Effector memory CD8-positive, alpha-beta T cell (primary cell): ENCODE measurements at regions not wholly inside any gene's neighbourhood (a gene's known extent, or its start where the extent isn't known, plus 50 kb on each side); places are given as distances from the start of the nearest gene placed in this dataset.

Experiments used
- ATAC-seq: fragments of 150-1000 bp; cut with Tn5 transposase; replicated peaks from 2 replicates; pipeline ENCODE4 v1.10.0; 2021; ENCODE audit warnings: mild to moderate bottlenecking, moderate library complexity
- DNase-seq, 3 experiments: peaks; one replicate each; pipeline ENCODE4 v3.0.0; 2021
- H3K27ac Mint-ChIP-seq, 2 donors: one replicate each; pipeline ENCODE4 v1.8.0; 2022; ENCODE audit warnings: mild to moderate bottlenecking in 2 of 2, mixed read lengths in 2 of 2, moderate library complexity in 2 of 2
- H3K27me3 Mint-ChIP-seq, 2 donors: one replicate each; pipeline ENCODE4 v1.8.0; 2022; ENCODE audit warnings: mixed read lengths in 2 of 2
- H3K36me3 Mint-ChIP-seq: one replicate; pipeline ENCODE4 v1.8.0; 2022; ENCODE audit warnings: mild to moderate bottlenecking, moderate library complexity, mixed read lengths; ENCODE audit not compliant: insufficient read depth
- H3K4me1 Mint-ChIP-seq, 2 donors: one replicate each; pipeline ENCODE4 v1.8.0; 2022; ENCODE audit warnings: low read depth in 2 of 2, mixed read lengths in 2 of 2
- H3K4me3 Mint-ChIP-seq, 2 donors: one replicate each; pipeline ENCODE4 v1.8.0; 2022; ENCODE audit warnings: mild to moderate bottlenecking in 2 of 2, mixed read lengths in 2 of 2, moderate library complexity in 2 of 2
- H3K9me3 Mint-ChIP-seq, 2 donors: one replicate each; pipeline ENCODE4 v1.8.0; 2022; ENCODE audit warnings: mixed read lengths in 2 of 2

GRCh38 chr2:5493256-5493655, 198.9 kb upstream of the SOX11 start:
- peaks cover 1 to 22% of the 10 kb centered on the region in 2 donors for H3K9me3 Mint-ChIP-seq
- no peaks in the 10 kb centered on the region for H3K27me3 Mint-ChIP-seq
- H3K27ac Mint-ChIP-seq: no peak overlapping the region
- H3K4me1 Mint-ChIP-seq: no peaks in the 10 kb centered on the region
- H3K4me3 Mint-ChIP-seq: no peak overlapping the region
- no peaks in the 10 kb centered on the region for H3K36me3 Mint-ChIP-seq
- no peak for ATAC-seq
- DNase-seq: no peak

DNA sequence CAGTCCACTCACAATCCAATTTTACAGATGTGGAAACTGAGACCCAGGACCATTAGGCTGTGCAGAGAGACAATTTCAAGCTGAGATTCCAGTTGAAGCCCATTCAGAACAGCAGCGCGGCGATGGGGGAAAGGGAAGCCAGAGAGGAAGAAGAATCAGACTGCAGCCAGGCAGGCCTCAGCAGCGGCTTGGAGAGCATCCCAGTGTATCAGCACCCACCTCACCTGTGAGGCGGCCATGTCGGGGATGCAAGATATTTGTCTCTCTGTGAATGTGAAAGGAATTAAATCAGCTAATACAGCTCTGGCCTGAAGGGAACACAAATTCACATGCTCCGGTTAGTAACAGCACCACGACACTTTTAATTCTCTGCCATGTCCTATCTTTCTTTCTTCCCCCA, 198.0 kb upstream of the SOX11 start:
- Mint-ChIP-seq H3K4me3 (no peak overlapping the region), H3K9me3 (peaks cover 1 to 14% of the 10 kb centered on the region in 2 donors), H3K36me3 (no peaks in the 10 kb centered on the region), H3K27me3 (no peaks in the 10 kb centered on the region), H3K27ac (no peak overlapping the region), H3K4me1 (no peaks in the 10 kb centered on the region)
- ATAC-seq: no peak
- DNase-seq: no peak

- Mint-ChIP-seq H3K9me3 (peaks cover 5 to 8% of the 10 kb centered on the region in 2 donors), H3K4me1 (no peaks in the 10 kb centered on the region), H3K27ac (no peak overlapping the region), H3K36me3 (no peaks in the 10 kb centered on the region), H3K4me3 (no peak overlapping the region), H3K27me3 (no peaks in the 10 kb centered on the region)
- ATAC-seq: no peak
- DNase-seq: no peak
Observed at GRCh38 chr2:5495586-5495985, 196.6 kb upstream of the SOX11 start.

GRCh38 chr2:5497874-5498273, 194.3 kb upstream of the SOX11 start:
- no peak for ATAC-seq
- Mint-ChIP-seq H3K4me1 (no peaks in the 10 kb centered on the region), H3K36me3 (no peaks in the 10 kb centered on the region), H3K27me3 (no peaks in the 10 kb centered on the region), H3K4me3 (no peak overlapping the region), H3K9me3 (peaks cover 5 to 8% of the 10 kb centered on the region in 2 donors), H3K27ac (no peak overlapping the region)
- DNase-seq: no peak

GRCh38 chr2:5501807-5502206, 190.4 kb upstream of the SOX11 start:
- ATAC-seq (no peak), DNase-seq (no peak)
- Mint-ChIP-seq H3K4me1 (no peaks in the 10 kb centered on the region), H3K27ac (no peak overlapping the region), H3K27me3 (no peaks in the 10 kb centered on the region), H3K36me3 (no peaks in the 10 kb centered on the region), H3K9me3 (peaks cover 0 to 4% of the 10 kb centered on the region in 2 donors), H3K4me3 (no peak overlapping the region)

DNA sequence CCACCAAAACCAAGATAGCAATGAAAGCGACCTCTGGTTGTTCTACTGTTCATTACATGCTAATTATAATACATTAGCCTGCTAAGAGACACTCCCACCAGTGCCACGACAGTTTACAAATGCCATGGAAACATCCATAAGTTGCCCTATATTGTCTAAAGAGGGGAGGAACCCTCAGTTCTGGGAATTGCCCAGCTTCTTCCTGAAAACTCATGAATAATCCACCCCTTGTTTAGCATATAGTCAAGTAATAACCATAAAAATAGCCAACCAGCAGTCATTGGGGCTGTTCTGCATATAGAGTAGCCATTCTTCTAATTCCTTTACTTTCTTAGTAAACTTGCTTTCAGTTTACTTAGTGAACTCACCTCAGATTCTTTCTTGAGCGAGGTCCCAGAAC, 189.8 kb upstream of the SOX11 start:
- no peak for ATAC-seq

DNA sequence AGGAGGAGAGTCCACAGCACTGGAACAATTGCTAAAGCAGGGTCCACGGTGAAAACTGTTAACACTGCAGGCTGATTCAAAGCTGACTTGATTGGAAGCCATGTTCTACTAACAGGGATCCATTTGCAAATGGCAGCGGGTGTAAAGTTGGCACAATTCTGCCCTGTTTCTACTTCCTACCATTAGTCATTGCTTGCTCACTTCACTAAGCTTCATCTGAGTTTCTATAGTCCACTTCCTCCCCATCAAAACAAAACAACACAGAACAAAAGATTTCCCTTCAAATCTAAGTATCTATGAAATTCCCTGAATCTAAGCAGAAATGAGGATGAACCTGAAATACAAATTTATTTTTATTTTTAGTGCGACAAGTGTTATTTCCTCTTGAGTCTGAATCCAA, 187.4 kb upstream of the SOX11 start:
- no peaks in the 10 kb centered on the region for H3K27me3 Mint-ChIP-seq
- ATAC-seq (no peak), DNase-seq (no peak)
- no peak overlapping the region for H3K27ac Mint-ChIP-seq
- H3K9me3 Mint-ChIP-seq: peaks cover 0 to under 1% of the 10 kb centered on the region in 2 donors
- no peaks in the 10 kb centered on the region for H3K36me3 Mint-ChIP-seq
- H3K4me1 Mint-ChIP-seq: no peaks in the 10 kb centered on the region
- no peak overlapping the region for H3K4me3 Mint-ChIP-seq

More for the DNA sequence above, 189.8 kb upstream of the SOX11 start:
- no peak for DNase-seq
- Mint-ChIP-seq H3K9me3 (peaks cover 0 to 4% of the 10 kb centered on the region in 2 donors), H3K4me1 (no peaks in the 10 kb centered on the region), H3K36me3 (no peaks in the 10 kb centered on the region), H3K27ac (no peak overlapping the region), H3K4me3 (no peak overlapping the region), H3K27me3 (no peaks in the 10 kb centered on the region)

GRCh38 chr2:5507367-5507766, 184.8 kb upstream of the SOX11 start:
- H3K4me3 Mint-ChIP-seq: no peak overlapping the region
- H3K9me3 Mint-ChIP-seq: no peaks in the 10 kb centered on the region
- DNase-seq: no peak
- H3K27ac Mint-ChIP-seq: no peak overlapping the region
- H3K27me3 Mint-ChIP-seq: no peaks in the 10 kb centered on the region
- H3K4me1 Mint-ChIP-seq: no peaks in the 10 kb centered on the region
- no peaks in the 10 kb centered on the region for H3K36me3 Mint-ChIP-seq
- ATAC-seq: no peak

- no peak for ATAC-seq
- no peaks in the 10 kb centered on the region for H3K27me3 Mint-ChIP-seq
- no peaks in the 10 kb centered on the region for H3K9me3 Mint-ChIP-seq
- H3K36me3 Mint-ChIP-seq: no peaks in the 10 kb centered on the region
- H3K27ac Mint-ChIP-seq: no peak overlapping the region
- no peak for DNase-seq
- H3K4me3 Mint-ChIP-seq: no peak overlapping the region
- no peaks in the 10 kb centered on the region for H3K4me1 Mint-ChIP-seq
Observed at GRCh38 chr2:5509362-5509761, 182.8 kb upstream of the SOX11 start.

GRCh38 chr2:5510082-5510481, 182.1 kb upstream of the SOX11 start:
- no peaks in the 10 kb centered on the region for H3K36me3 Mint-ChIP-seq
- no peaks in the 10 kb centered on the region for H3K9me3 Mint-ChIP-seq
- H3K27ac Mint-ChIP-seq: no peak overlapping the region
- H3K4me1 Mint-ChIP-seq: no peaks in the 10 kb centered on the region
- no peak for ATAC-seq
- no peak overlapping the region for H3K4me3 Mint-ChIP-seq
- no peaks in the 10 kb centered on the region for H3K27me3 Mint-ChIP-seq
- DNase-seq: no peak

GRCh38 chr2:5515693-5516092, 176.5 kb upstream of the SOX11 start:
- H3K27me3 Mint-ChIP-seq: no peaks in the 10 kb centered on the region
- H3K9me3 Mint-ChIP-seq: no peaks in the 10 kb centered on the region
- ATAC-seq (no peak), DNase-seq (no peak)
- H3K27ac Mint-ChIP-seq: no peak overlapping the region
- H3K4me1 Mint-ChIP-seq: no peaks in the 10 kb centered on the region
- no peaks in the 10 kb centered on the region for H3K36me3 Mint-ChIP-seq
- no peak overlapping the region for H3K4me3 Mint-ChIP-seq

DNA sequence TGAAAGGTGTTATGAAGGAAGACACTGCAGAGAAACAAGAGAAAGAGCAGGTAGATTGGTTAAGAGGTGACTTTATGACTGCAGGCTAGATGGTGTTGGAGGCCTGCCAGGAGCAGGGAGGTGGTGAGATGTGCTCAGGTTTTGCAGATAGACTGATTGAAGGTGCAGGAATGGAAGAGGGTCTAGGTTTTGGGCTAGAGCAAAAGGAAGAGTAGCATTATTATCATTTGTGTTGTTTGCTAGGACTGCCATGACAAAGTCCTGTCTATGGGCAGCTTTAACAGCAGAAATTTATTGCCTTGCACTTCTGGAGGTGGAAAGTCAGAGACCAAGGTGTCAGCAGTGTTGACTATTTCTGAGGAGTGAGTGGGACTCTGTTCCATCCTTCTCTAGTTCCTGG, 172.9 kb upstream of the SOX11 start:
- Mint-ChIP-seq H3K9me3 (peaks cover 0 to 1% of the 10 kb centered on the region in 2 donors), H3K27ac (no peak overlapping the region), H3K36me3 (no peaks in the 10 kb centered on the region), H3K27me3 (no peaks in the 10 kb centered on the region), H3K4me1 (no peaks in the 10 kb centered on the region), H3K4me3 (no peak overlapping the region)
- no peak for ATAC-seq
- DNase-seq: no peak

DNA sequence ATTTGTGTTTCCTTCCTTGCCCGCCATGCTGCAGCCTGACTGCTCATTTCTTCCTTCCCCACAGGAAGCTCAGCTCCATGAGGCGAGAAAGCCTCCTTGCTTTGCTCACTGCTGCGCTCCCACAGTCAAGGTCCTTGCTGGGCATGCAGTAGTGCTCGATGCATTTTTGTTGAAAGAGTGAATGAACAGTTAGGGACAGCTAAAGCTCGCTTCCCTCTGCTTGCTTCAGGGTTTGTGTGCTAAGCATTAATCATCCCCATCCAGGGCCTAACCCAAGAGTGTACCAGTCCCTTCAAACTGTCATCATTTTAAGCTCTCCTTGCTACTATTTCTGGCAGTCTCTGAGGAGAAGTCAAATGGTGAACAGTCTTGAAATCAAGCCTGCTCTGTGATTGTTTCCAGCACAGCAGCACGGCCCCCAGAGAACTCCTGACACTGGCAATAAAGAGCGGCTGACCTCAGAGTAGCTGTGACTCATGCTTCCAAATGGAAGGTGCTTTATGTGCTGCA, 171.7 kb upstream of the SOX11 start:
- Mint-ChIP-seq H3K9me3 (peaks cover 1 to 6% of the 10 kb centered on the region in 2 donors), H3K4me3 (no peak overlapping the region), H3K4me1 (no peaks in the 10 kb centered on the region), H3K27me3 (no peaks in the 10 kb centered on the region), H3K36me3 (no peaks in the 10 kb centered on the region), H3K27ac (no peak overlapping the region)
- DNase-seq (no peak), ATAC-seq (no peak)

DNA sequence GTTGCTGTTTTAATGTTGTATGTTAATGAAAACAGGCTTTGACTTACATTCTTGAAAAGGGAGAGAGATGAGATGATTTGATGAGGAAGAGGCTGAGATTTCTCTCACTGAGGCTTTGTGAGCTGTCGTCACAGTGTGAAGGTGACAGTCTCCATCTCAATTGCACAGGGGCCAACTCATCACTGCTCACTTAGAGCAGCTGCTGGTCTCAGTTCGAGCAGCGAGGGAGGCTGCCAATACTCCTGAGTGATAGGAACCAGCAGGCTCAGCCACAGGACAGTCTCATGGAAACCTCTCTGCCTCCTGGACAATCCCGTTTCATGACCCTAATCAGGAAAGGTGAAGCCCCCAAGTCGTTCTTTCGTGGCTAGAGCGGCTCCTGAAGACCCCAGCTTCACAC, 170.7 kb upstream of the SOX11 start:
- Mint-ChIP-seq H3K4me1 (no peaks in the 10 kb centered on the region), H3K4me3 (no peak overlapping the region), H3K36me3 (no peaks in the 10 kb centered on the region), H3K27ac (no peak overlapping the region), H3K27me3 (no peaks in the 10 kb centered on the region), H3K9me3 (peaks cover 3 to 11% of the 10 kb centered on the region in 2 donors)
- DNase-seq (no peak), ATAC-seq (no peak)

- Mint-ChIP-seq H3K4me3 (no peak overlapping the region), H3K27ac (no peak overlapping the region), H3K4me1 (no peaks in the 10 kb centered on the region), H3K9me3 (peaks cover 6 to 20% of the 10 kb centered on the region in 2 donors), H3K27me3 (no peaks in the 10 kb centered on the region), H3K36me3 (no peaks in the 10 kb centered on the region)
- ATAC-seq (no peak), DNase-seq (no peak)
Observed at GRCh38 chr2:5524551-5524950, 167.6 kb upstream of the SOX11 start.
